ENCODE measurements at regions not wholly inside any gene's neighbourhood (a gene's known extent, or its start where the extent isn't known, plus 50 kb on each side); places are given as distances from the start of the nearest gene placed in this dataset.

GRCh38 chr1:55959136-55959548, 620.2 kb downstream of the PLPP3 start:
- no peaks in the 10 kb centered on the region for H3K9me3 ChIP-seq (ENCODE audit: control insufficient read depth, low read length)
- H3K27me3 ChIP-seq (ENCODE audit: control insufficient read depth, insufficient read depth, low read length, poor library complexity, severe bottlenecking): peaks cover 3% of the 10 kb centered on the region
- H3K27me3 Mint-ChIP-seq (ENCODE audit: insufficient read depth): no peaks in the 10 kb centered on the region
- H3K4me3 ChIP-seq (ENCODE audit: low read length): no peak overlapping the region
- no peak overlapping the region for H3K27ac ChIP-seq (ENCODE audit: low read depth, low read length)
- DNase-seq: no peak
- no peak overlapping the region for H3K4me3 Mint-ChIP-seq
- peaks cover 2% of the 10 kb centered on the region for H3K4me1 Mint-ChIP-seq
- no peaks in the 10 kb centered on the region for H3K36me3 ChIP-seq (ENCODE audit: control insufficient read depth, insufficient read depth, low read length)
- 71 to 83% methylated on average over 2 to 3 of the region's 3 CpGs for WGBS, 2 experiments (ENCODE audit: insufficient coverage in 1 of 2, insufficient read length in 1 of 2)
- H3K27ac Mint-ChIP-seq: no peak overlapping the region
- H3K4me1 ChIP-seq (ENCODE audit: control insufficient read depth, insufficient read depth, low read length): no peaks in the 10 kb centered on the region
- H3K36me3 Mint-ChIP-seq (ENCODE audit: low read depth): no peaks in the 10 kb centered on the region
- no peak overlapping the region for H3K9ac ChIP-seq (ENCODE audit: extremely low read depth, low read length, poor library complexity, severe bottlenecking)
- no peak for TF ChIP-seq CTCF (conservative IDR thresholded peaks at IDR 0.05)
- no peaks in the 10 kb centered on the region for H3K9me3 Mint-ChIP-seq

- H3K27me3 Mint-ChIP-seq (ENCODE audit: insufficient read depth): no peaks in the 10 kb centered on the region
- Histone ChIP-seq H3K27ac (ENCODE audit: low read depth, low read length) (no peak overlapping the region), H3K36me3 (ENCODE audit: control insufficient read depth, insufficient read depth, low read length) (no peaks in the 10 kb centered on the region), H3K4me1 (ENCODE audit: control insufficient read depth, insufficient read depth, low read length) (no peaks in the 10 kb centered on the region), H3K9ac (ENCODE audit: extremely low read depth, low read length, poor library complexity, severe bottlenecking) (no peak overlapping the region), H3K9me3 (ENCODE audit: control insufficient read depth, low read length) (no peaks in the 10 kb centered on the region), H3K27me3 (ENCODE audit: control insufficient read depth, insufficient read depth, low read length, poor library complexity, severe bottlenecking) (peaks cover 8% of the 10 kb centered on the region), H3K4me3 (ENCODE audit: low read length) (no peak overlapping the region)
- no peak overlapping the region for H3K4me3 Mint-ChIP-seq
- no peaks in the 10 kb centered on the region for H3K36me3 Mint-ChIP-seq (ENCODE audit: low read depth)
- DNase-seq: no peak
- TF ChIP-seq CTCF (conservative IDR thresholded peaks at IDR 0.05): no peak
- H3K9me3 Mint-ChIP-seq: no peaks in the 10 kb centered on the region
- H3K4me1 Mint-ChIP-seq: peaks cover 2% of the 10 kb centered on the region
- no peak overlapping the region for H3K27ac Mint-ChIP-seq
- 81 to 86% methylated on average over 1 to 2 of the region's 2 CpGs for WGBS, 2 experiments (ENCODE audit: insufficient coverage in 1 of 2, insufficient read length in 1 of 2)
Observed at GRCh38 chr1:55958498-55958897, 620.9 kb downstream of the PLPP3 start.

GRCh38 chr1:55957276-55957675, 622.1 kb downstream of the PLPP3 start:
- Mint-ChIP-seq H3K27me3 (ENCODE audit: insufficient read depth) (no peaks in the 10 kb centered on the region), H3K4me1 (peaks cover 6% of the 10 kb centered on the region), H3K27ac (no peak overlapping the region), H3K4me3 (no peak overlapping the region), H3K36me3 (ENCODE audit: low read depth) (no peaks in the 10 kb centered on the region), H3K9me3 (no peaks in the 10 kb centered on the region)
- no peak for TF ChIP-seq CTCF (conservative IDR thresholded peaks at IDR 0.05)
- no peak overlapping the region for H3K9ac ChIP-seq (ENCODE audit: extremely low read depth, low read length, poor library complexity, severe bottlenecking)
- no peak for DNase-seq
- no peaks in the 10 kb centered on the region for H3K36me3 ChIP-seq (ENCODE audit: control insufficient read depth, insufficient read depth, low read length)
- H3K27me3 ChIP-seq (ENCODE audit: control insufficient read depth, insufficient read depth, low read length, poor library complexity, severe bottlenecking): peaks cover 10% of the 10 kb centered on the region
- no peak overlapping the region for H3K27ac ChIP-seq (ENCODE audit: low read depth, low read length)
- no peaks in the 10 kb centered on the region for H3K4me1 ChIP-seq (ENCODE audit: control insufficient read depth, insufficient read depth, low read length)
- no peak overlapping the region for H3K4me3 ChIP-seq (ENCODE audit: low read length)
- no peaks in the 10 kb centered on the region for H3K9me3 ChIP-seq (ENCODE audit: control insufficient read depth, low read length)

All from endodermal cell (in vitro differentiated cells).